ENCODE measurements at regions not wholly inside any gene's neighbourhood (a gene's known extent, or its start where the extent isn't known, plus 50 kb on each side); places are given as distances from the start of the nearest gene placed in this dataset.

DNA sequence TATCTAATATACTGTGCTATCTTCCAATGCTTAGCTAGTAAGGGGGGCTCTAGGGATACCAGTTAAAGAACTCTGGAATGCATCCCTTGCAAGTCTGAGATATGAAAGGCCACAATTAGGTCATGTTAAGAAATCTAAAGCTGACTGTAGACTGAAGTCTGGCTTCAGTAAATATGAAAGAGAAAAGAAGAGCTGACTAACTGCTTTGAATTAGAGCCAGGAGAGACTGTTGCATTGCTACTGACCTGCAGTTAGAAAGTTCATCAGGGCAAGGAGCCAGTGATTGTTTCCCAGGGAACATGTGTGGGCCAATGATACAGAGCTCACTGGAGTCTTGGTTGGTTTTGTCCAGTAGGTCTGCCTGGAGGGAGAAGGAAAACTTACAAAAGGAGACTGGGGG is 472.1 kb upstream of the TNC start:
- peaks cover 13% of the 10 kb centered on the region for H3K4me1 Mint-ChIP-seq
- H3K36me3 Mint-ChIP-seq, result peaks cover 10% of the 10 kb centered on the region
- H3K27me3 Mint-ChIP-seq (ENCODE audit: low read depth), result peaks cover 8% of the 10 kb centered on the region
- no peak for DNase-seq (ENCODE audit: low spot score)
- no peak overlapping the region for H3K27ac Mint-ChIP-seq
- CTCF ChIA-PET, result interaction anchor here (1.1 kb wide), 1 partner anchor 20 kb away, joined by 3 read pairs; no protein-coding TSS in a partner anchor
- POLR2A ChIA-PET, result no interaction called here
- H3K4me3 Mint-ChIP-seq, result no peak overlapping the region
- ATAC-seq, result no peak
- peaks cover 14% of the 10 kb centered on the region for H3K9me3 Mint-ChIP-seq
- TF ChIP-seq, protein P1, sequence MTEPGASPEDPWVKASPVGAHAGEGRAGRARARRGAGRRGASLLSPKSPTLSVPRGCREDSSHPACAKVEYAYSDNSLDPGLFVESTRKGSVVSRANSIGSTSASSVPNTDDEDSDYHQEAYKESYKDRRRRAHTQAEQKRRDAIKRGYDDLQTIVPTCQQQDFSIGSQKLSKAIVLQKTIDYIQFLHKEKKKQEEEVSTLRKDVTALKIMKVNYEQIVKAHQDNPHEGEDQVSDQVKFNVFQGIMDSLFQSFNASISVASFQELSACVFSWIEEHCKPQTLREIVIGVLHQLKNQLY (CRISPR knock-in tag; IDR thresholded peaks at IDR 0.05), result no peak
- TF ChIP-seq FOXK1 (CRISPR knock-in tag; IDR thresholded peaks at IDR 0.05), result no peak
- TF ChIP-seq, protein P2, sequence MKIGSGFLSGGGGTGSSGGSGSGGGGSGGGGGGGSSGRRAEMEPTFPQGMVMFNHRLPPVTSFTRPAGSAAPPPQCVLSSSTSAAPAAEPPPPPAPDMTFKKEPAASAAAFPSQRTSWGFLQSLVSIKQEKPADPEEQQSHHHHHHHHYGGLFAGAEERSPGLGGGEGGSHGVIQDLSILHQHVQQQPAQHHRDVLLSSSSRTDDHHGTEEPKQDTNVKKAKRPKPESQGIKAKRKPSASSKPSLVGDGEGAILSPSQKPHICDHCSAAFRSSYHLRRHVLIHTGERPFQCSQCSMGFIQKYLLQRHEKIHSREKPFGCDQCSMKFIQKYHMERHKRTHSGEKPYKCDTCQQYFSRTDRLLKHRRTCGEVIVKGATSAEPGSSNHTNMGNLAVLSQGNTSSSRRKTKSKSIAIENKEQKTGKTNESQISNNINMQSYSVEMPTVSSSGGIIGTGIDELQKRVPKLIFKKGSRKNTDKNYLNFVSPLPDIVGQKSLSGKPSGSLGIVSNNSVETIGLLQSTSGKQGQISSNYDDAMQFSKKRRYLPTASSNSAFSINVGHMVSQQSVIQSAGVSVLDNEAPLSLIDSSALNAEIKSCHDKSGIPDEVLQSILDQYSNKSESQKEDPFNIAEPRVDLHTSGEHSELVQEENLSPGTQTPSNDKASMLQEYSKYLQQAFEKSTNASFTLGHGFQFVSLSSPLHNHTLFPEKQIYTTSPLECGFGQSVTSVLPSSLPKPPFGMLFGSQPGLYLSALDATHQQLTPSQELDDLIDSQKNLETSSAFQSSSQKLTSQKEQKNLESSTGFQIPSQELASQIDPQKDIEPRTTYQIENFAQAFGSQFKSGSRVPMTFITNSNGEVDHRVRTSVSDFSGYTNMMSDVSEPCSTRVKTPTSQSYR (CRISPR knock-in tag; IDR thresholded peaks at IDR 0.05), result no peak
- TF ChIP-seq GTF2I (CRISPR knock-in tag; conservative IDR thresholded peaks at IDR 0.05), result no peak
- no peak for TF ChIP-seq ETV6 (CRISPR knock-in tag; IDR thresholded peaks at IDR 0.05)
- no peak for TF ChIP-seq FOXP1 (CRISPR knock-in tag; IDR thresholded peaks at IDR 0.05; ENCODE audit: borderline replicate concordance)
- TF ChIP-seq ZNF317 (CRISPR knock-in tag; IDR thresholded peaks at IDR 0.05; ENCODE audit: borderline replicate concordance, low read depth), result no peak
- no peak for TF ChIP-seq ZNF396 (CRISPR knock-in tag; IDR thresholded peaks at IDR 0.05; ENCODE audit: borderline replicate concordance)
- no peak for TF ChIP-seq CREM (CRISPR knock-in tag; IDR thresholded peaks at IDR 0.05)
- TF ChIP-seq, protein P3, sequence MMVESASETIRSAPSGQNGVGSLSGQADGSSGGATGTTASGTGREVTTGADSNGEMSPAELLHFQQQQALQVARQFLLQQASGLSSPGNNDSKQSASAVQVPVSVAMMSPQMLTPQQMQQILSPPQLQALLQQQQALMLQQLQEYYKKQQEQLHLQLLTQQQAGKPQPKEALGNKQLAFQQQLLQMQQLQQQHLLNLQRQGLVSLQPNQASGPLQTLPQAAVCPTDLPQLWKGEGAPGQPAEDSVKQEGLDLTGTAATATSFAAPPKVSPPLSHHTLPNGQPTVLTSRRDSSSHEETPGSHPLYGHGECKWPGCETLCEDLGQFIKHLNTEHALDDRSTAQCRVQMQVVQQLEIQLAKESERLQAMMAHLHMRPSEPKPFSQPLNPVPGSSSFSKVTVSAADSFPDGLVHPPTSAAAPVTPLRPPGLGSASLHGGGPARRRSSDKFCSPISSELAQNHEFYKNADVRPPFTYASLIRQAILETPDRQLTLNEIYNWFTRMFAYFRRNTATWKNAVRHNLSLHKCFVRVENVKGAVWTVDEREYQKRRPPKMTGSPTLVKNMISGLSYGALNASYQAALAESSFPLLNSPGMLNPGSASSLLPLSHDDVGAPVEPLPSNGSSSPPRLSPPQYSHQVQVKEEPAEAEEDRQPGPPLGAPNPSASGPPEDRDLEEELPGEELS (CRISPR knock-in tag; IDR thresholded peaks at IDR 0.05), result no peak
- TF ChIP-seq, protein P4, sequence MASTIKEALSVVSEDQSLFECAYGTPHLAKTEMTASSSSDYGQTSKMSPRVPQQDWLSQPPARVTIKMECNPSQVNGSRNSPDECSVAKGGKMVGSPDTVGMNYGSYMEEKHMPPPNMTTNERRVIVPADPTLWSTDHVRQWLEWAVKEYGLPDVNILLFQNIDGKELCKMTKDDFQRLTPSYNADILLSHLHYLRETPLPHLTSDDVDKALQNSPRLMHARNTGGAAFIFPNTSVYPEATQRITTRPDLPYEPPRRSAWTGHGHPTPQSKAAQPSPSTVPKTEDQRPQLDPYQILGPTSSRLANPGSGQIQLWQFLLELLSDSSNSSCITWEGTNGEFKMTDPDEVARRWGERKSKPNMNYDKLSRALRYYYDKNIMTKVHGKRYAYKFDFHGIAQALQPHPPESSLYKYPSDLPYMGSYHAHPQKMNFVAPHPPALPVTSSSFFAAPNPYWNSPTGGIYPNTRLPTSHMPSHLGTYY (CRISPR knock-in tag; IDR thresholded peaks at IDR 0.05), result no peak
- no peak for TF ChIP-seq ZNF232 (CRISPR knock-in tag; IDR thresholded peaks at IDR 0.05)

DNA sequence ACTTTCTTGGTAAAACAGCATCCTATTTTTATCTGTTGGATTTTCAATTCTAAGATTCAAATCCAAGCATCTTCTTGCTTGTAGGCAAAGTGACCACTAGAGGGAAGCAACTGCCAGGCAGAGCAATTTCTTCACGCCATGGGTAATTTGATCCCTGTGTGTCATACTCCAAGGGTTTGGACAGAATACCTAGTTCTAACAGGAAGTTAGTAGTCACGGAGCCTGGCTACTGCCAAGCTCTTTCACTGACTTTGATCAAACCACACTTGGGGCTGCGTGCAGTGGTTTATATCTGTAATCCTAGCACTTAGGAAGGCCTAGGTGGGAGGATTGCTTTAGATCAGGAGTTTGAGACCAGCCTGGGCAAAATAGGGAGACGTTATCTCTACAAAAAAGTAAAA is 473.6 kb upstream of the TNC start:
- ChIA-PET POLR2A (no interaction called here), CTCF (interaction anchor here (0.6 to 3.7 kb wide), 13 partner anchors 8 to 989 kb away, joined by 3 to 24 read pairs (median 4); partner anchors contain the start of gene PAPPA)
- ATAC-seq (peak; percentile 88), DNase-seq (ENCODE audit: low spot score) (peak; percentile 47)
- Mint-ChIP-seq H3K27me3 (ENCODE audit: low read depth) (peaks cover 8% of the 10 kb centered on the region), H3K36me3 (peaks cover 10% of the 10 kb centered on the region), H3K27ac (peak overlapping the region; percentile 94; the same call in 1 of the 2 replicates), H3K4me1 (peaks cover 25% of the 10 kb centered on the region), H3K9me3 (peaks cover 14% of the 10 kb centered on the region), H3K4me3 (peak overlapping the region; percentile 54)
- TF ChIP-seq, protein P5, sequence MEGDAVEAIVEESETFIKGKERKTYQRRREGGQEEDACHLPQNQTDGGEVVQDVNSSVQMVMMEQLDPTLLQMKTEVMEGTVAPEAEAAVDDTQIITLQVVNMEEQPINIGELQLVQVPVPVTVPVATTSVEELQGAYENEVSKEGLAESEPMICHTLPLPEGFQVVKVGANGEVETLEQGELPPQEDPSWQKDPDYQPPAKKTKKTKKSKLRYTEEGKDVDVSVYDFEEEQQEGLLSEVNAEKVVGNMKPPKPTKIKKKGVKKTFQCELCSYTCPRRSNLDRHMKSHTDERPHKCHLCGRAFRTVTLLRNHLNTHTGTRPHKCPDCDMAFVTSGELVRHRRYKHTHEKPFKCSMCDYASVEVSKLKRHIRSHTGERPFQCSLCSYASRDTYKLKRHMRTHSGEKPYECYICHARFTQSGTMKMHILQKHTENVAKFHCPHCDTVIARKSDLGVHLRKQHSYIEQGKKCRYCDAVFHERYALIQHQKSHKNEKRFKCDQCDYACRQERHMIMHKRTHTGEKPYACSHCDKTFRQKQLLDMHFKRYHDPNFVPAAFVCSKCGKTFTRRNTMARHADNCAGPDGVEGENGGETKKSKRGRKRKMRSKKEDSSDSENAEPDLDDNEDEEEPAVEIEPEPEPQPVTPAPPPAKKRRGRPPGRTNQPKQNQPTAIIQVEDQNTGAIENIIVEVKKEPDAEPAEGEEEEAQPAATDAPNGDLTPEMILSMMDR (IDR thresholded peaks at IDR 0.05), result peak; percentile 72
- TF ChIP-seq MYBL2 (CRISPR knock-in tag; IDR thresholded peaks at IDR 0.05), result no peak
